ENCODE measurements at regions not wholly inside any gene's neighbourhood (a gene's known extent, or its start where the extent isn't known, plus 50 kb on each side); places are given as distances from the start of the nearest gene placed in this dataset.
"Not testable (repeated sequence)": the region's sequence is repeated elsewhere in the genome, so short reads cannot be mapped to it uniquely, and the experiment has no call there.

DNA sequence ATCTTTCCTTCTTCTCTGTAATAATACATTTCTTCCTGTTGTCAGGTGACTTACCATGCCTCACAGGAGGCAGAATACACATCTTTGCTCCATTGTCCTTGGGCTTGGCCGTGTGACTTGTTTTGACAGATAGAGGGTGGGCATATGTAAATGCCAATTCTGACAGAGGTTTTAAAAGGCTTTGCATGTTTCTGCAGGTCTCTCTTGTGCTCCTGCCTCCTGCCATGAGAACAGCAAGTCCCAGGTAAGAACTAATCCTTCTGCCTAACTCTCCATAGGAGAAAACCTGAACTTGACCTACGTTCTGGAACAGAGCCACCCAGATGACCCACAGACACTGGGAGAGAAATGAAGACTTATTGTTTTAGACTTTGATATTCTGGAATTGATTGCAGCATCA, 88.7 kb upstream of the TNFSF11 start:
- DNase-seq = no peak

DNA sequence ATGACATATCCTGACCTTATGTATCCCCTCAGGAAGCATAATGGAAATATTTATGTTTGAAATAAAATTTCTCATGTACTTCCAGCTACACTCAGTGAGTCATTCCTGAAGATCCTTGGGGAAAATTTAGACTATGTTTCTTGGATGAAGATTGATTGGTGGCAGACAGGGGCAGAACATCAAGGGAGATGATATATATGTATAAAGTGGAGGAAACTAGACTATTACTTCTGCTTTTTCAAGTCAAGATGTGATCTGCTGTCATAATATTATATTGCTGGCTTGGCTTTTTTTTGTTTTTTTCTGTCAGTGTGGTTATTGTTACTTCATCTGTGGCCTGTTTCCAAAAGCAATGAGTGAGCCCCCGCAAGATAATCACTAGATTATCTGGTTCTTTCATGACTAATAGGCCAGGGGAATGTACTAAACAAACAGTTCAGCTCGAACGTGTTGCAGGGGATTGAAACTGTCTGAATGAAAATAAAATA, 87.2 kb upstream of the TNFSF11 start:
- no peak for DNase-seq

DNA sequence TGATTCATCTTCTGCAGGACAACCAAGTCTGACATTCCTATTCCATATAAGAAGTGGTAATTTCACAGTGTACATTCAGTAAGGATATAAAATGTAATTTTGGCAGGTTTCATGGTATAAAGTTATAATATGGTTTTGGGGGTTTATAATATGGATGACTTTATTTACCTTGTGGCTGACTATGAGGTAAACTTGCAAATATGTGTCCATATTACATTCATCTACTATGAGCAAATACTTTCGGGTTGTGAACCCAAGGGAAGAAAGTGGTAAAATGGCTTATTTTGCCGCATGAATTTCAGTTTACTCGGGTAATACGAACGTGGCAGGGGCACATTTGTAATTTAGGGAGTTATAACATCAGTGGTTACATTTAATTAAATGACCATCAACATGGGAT, 86.7 kb upstream of the TNFSF11 start:
- DNase-seq = no peak

DNA sequence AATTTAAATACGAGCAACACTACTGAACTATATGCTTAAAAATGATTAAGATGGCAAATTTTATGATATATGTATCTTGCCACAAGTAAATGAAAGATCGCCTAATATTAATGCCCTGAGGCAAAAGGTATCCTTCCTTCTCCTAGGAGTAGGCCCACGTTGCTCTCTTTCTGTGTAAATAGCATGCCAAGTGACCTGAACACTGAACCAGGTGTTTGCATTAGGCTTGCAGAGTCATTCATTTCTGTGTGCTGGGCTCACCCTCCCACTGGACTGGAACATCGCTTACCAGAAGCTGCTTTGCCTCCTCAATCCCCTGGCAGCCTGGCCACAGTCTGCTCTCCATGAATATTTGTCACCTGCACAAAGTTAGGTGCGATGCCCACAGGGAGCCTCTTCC, 83.3 kb upstream of the TNFSF11 start:
- no peak for DNase-seq

DNA sequence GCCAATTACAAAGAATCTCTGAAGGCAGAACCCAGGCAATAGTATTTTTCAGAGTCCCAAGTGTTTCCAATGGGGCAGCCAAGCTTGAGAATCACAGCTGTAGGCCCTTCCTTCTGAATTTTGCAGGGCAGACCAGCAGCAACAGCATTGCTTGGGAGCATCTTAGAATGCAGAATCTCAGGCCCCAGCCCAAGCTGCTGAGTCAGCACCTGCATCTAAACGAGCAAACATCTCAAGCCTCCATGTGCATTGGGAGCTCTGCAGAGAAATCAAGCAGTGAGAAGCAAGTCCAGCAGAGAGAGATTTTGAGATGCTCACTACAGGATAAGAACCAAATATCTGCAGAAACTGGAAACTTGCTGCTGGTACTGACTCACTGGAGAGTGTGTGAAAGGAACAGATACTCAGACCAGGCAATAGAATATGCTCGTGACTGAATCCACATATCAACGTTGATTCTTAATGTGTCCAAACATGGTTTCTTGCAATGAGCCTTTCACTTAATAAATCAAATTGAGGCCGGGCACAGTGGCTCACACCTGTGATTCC, 81.5 kb upstream of the TNFSF11 start:
- DNase-seq = no peak

DNA sequence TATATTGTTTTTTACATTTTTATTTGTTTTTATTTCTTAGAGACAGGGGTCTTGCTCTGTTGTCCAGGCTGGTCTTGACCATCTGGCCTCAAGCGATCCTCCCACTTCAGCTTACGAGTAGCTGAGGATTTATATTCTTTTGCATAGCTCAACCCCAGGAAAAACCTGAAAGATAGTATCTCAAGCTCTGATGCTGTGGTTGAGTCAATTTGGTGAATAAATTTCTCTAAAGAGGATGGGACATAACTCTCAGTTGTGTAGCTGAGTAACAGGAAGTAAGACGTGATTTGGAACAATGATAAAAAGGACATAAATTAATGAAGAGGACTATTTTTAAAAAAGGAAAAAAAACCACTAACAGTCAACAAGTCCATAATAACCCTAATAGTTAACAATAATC, 79.8 kb upstream of the TNFSF11 start:
- DNase-seq = no peak

DNA sequence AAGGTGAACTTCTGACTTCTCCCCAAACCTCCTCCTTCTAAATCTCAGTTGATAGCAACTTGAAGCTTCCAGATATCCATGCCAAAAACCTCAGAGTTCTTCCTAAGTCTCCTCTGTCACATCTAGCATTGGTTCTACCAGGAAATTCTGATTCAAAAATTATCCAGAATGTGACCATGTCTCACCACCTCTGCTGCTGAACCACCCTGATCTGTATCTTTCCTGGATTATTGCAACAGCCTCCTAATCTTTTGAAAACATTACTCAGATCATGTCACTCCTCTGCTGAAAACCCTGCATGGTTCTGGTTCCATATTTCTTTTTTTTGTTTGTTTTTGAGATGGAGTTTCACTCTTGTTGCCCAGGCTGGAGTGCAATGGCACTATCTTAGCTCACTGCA, 78.7 kb upstream of the TNFSF11 start:
- DNase-seq = no peak

DNA sequence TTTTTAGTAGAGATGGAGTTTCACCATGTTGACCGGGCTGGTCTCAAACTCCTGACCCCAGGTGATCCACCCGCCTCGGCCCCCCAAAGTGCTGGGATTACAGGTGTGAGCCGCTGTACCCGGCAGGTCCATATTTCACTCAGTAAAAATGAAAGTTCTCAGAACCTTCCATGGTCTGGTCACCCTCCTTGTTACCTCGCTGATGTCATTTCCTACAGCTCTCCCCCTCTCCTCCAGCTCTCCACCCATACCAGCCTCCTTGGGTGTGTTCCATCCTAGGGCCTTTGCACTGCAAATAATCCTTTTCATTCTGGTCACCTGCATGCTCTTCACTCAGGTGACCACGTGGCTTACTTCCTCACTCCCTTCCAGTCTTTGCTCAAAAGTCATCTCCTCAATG, 78.2 kb upstream of the TNFSF11 start:
- no peak for DNase-seq

DNA sequence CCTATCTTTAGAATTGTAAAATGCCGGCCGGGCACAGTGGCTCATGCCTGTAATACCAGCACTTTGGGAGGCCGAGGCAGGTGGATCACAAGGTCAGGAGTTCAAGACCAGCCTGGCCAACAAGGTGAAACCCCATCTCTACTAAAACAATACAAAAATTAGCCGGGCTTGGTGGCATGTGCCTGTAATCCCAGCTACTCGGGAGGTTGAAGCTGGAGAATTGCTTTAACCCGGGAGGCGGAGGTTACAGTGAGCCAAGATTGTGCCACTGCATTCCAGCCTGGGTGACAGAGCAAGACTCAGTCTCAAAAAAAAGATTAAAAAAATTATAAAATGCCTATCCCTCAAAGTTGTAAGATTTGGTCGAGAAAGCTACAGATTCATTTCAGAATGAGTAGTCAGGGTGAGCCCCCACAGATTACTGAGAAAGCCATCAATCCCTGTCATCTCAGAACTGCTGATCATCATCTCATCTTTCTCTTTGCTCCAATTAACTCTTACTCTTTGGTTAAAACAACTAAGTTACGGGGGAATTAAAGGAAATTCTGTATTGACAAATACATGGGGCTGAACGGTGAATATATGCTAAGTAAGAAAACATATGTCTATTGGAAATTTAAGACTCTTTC, 76.9 kb upstream of the TNFSF11 start:
- DNase-seq = not testable (repeated sequence)

DNA sequence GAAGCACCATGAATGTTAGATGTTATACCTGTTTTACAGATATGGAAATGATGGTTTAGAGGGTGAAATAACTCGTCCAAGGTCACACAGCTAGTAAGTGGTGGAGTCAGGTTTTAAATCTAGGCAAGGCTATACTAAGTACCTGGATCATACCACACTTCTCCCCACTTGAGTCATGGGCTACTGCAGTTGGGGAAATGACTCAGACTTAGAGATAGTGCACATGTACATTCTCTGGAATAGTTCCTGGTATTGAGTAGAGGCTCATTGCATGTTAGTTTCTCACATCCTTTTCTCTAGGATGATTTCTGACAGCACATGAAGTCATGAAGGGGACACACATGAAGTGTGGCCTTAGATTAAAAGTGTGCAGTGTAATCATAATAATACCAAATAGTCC, 76.2 kb upstream of the TNFSF11 start:
- no peak for DNase-seq

DNA sequence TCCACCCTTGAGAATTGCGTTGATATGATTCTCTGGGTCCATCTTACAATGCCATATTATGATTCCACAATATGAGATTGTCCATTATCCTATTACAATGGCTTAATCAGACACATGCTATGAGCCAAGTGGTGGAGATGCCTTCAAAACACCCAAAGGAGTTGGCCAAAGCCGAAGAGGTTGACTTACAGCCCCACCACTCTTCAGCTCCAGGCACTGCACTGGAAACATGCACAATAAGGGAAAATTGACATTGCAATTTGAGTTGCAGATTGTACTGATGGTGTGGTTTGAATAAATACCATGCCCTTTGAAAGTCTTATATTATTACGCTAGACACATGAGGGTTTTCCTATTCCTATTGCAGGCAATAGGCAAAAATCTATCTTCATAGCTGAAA, 75.4 kb upstream of the TNFSF11 start:
- no peak for DNase-seq
